HEK293 (cell line): ENCODE measurements at regions not wholly inside any gene's neighbourhood (a gene's known extent, or its start where the extent isn't known, plus 50 kb on each side); places are given as distances from the start of the nearest gene placed in this dataset.

Experiments
- CTCF ChIA-PET: fragments of 350-600 bp; formaldehyde crosslinking; extraction: SDS; loops from one replicate; lab custom pipeline; 2021; ENCODE audit warnings: antibody characterized with exemption; lab: Yijun Ruan, JAX
- POLR2A ChIA-PET: fragments of 300-600 bp; formaldehyde crosslinking; extraction: SDS; loops from one replicate; lab custom pipeline; 2020; ENCODE audit warnings: antibody characterized with exemption, inconsistent platforms; lab: Yijun Ruan, JAX
- H3K27ac ChIP-seq: fragments of 200-500 bp; sonication (Bioruptor generic); 2 replicates; pipeline ENCODE4 v1.5.1; 2014; ENCODE audit warnings: low read depth, low read length, control low read depth, inconsistent platforms; ENCODE audit errors: extremely low read depth
- H3K36me3 ChIP-seq, 2 experiments: fragments of 200-500 bp in 1 of 2; sonication (Bioruptor generic) in 1 of 2; 1 replicate in 1 of 2; 2 replicates in 1 of 2; pipeline ENCODE4 v1.5.1; 2014 to 2017; ENCODE audit warnings: inconsistent platforms in 2 of 2, low read length in 2 of 2; ENCODE audit not compliant: control insufficient read depth in 2 of 2, insufficient read depth in 1 of 2
- H3K4me1 ChIP-seq: fragments of 200-500 bp; sonication (Bioruptor generic); 2 replicates; pipeline ENCODE4 v1.5.1; 2014; ENCODE audit warnings: mild to moderate bottlenecking, low read length, inconsistent platforms; ENCODE audit not compliant: control insufficient read depth, insufficient read depth
- H3K4me3 ChIP-seq: 2 replicates; pipeline ENCODE4 v1.5.1; 2011; ENCODE audit warnings: low read depth, mild to moderate bottlenecking, control low read depth, low read length, moderate library complexity
- H3K9me3 ChIP-seq: fragments of 200-500 bp; sonication (Bioruptor generic); 2 replicates; pipeline ENCODE4 v1.5.1; 2014; ENCODE audit warnings: low read depth, low read length, inconsistent platforms; ENCODE audit not compliant: control insufficient read depth, insufficient read depth
- FEZF1 ChIP-seq: fragments of 450-650 bp; formaldehyde crosslinking; IDR thresholded peaks from 2 replicates; pipeline ENCODE4 v1.5.1; 2016; ENCODE audit warnings: missing biosample characterization, missing genetic modification characterization
- KLF9 ChIP-seq: fragments of 450-650 bp; formaldehyde crosslinking; IDR thresholded peaks from 2 replicates; pipeline ENCODE4 v1.5.1; 2016; ENCODE audit warnings: missing biosample characterization, missing genetic modification characterization, low read depth
- RBAK ChIP-seq: fragments of 450-650 bp; formaldehyde crosslinking; IDR thresholded peaks from 2 replicates; pipeline ENCODE4 v1.5.1; 2016; ENCODE audit warnings: missing biosample characterization, missing genetic modification characterization
- SALL2 ChIP-seq: fragments of 450-650 bp; formaldehyde crosslinking; IDR thresholded peaks from 2 replicates; pipeline ENCODE4 v1.5.0; 2017; ENCODE audit warnings: missing biosample characterization, mild to moderate bottlenecking, missing genetic modification characterization, borderline replicate concordance
- SCRT2 ChIP-seq: fragments of 450-650 bp; formaldehyde crosslinking; IDR thresholded peaks from 2 replicates; pipeline ENCODE4 v1.5.1; 2016; ENCODE audit warnings: missing biosample characterization, missing genetic modification characterization
- ZFP37 ChIP-seq: fragments of 450-650 bp; formaldehyde crosslinking; IDR thresholded peaks from 2 replicates; pipeline ENCODE4 v1.5.1; 2016; ENCODE audit warnings: missing biosample characterization, missing genetic modification characterization
- ZIC2 ChIP-seq: fragments of 450-650 bp; formaldehyde crosslinking; IDR thresholded peaks from 2 replicates; pipeline ENCODE4 v1.5.1; 2016; ENCODE audit warnings: missing biosample characterization, missing genetic modification characterization
- ZNF133 ChIP-seq: fragments of 450-650 bp; formaldehyde crosslinking; IDR thresholded peaks from 2 replicates; pipeline ENCODE4 v1.5.1; 2016; ENCODE audit warnings: missing biosample characterization, missing genetic modification characterization
- ZNF174 ChIP-seq: fragments of 450-650 bp; formaldehyde crosslinking; IDR thresholded peaks from 2 replicates; pipeline ENCODE4 v1.5.0; 2017; ENCODE audit warnings: missing biosample characterization, mild to moderate bottlenecking, missing genetic modification characterization
- ZNF175 ChIP-seq: fragments of 450-650 bp; formaldehyde crosslinking; IDR thresholded peaks from 2 replicates; pipeline ENCODE4 v1.5.1; 2016; ENCODE audit warnings: missing biosample characterization, missing genetic modification characterization
- ZNF184 ChIP-seq: fragments of 450-650 bp; IDR thresholded peaks from 2 replicates; pipeline ENCODE4 v1.5.1; 2018; ENCODE audit warnings: missing biosample characterization, mild to moderate bottlenecking, missing genetic modification characterization
- ZNF19 ChIP-seq: fragments of 450-650 bp; formaldehyde crosslinking; IDR thresholded peaks from 2 replicates; pipeline ENCODE4; 2016; ENCODE audit warnings: missing biosample characterization, missing genetic modification characterization, low read depth
- ZNF266 ChIP-seq: fragments of 450-650 bp; formaldehyde crosslinking; IDR thresholded peaks from 2 replicates; pipeline ENCODE4 v1.5.1; 2016; ENCODE audit warnings: missing biosample characterization, missing genetic modification characterization, low read depth
- ZNF311 ChIP-seq: fragments of 450-650 bp; formaldehyde crosslinking; IDR thresholded peaks from 2 replicates; pipeline ENCODE4 v1.5.1; 2017; ENCODE audit warnings: missing biosample characterization, missing genetic modification characterization, borderline replicate concordance
- ZNF394 ChIP-seq: fragments of 450-650 bp; formaldehyde crosslinking; IDR thresholded peaks from 2 replicates; pipeline ENCODE4 v1.5.1; 2016; ENCODE audit warnings: missing biosample characterization, missing genetic modification characterization, mild to moderate bottlenecking, moderate library complexity, borderline replicate concordance
- ZNF510 ChIP-seq: fragments of 450-650 bp; formaldehyde crosslinking; IDR thresholded peaks from 2 replicates; pipeline ENCODE4 v1.5.1; 2018; ENCODE audit warnings: mild to moderate bottlenecking, missing genetic modification characterization, missing biosample characterization; ENCODE audit not compliant: insufficient replicate concordance
- ZNF623 ChIP-seq: fragments of 450-650 bp; formaldehyde crosslinking; IDR thresholded peaks from 2 replicates; pipeline ENCODE4 v1.5.1; 2016; ENCODE audit warnings: missing biosample characterization, missing genetic modification characterization
- ZNF629 ChIP-seq: fragments of 450-650 bp; formaldehyde crosslinking; IDR thresholded peaks from 2 replicates; pipeline ENCODE4 v1.5.1; 2017; ENCODE audit warnings: missing biosample characterization, missing genetic modification characterization
- ZNF660 ChIP-seq: fragments of 450-650 bp; IDR thresholded peaks from 2 replicates; pipeline ENCODE4 v1.5.1; 2018; ENCODE audit warnings: missing biosample characterization, mild to moderate bottlenecking, missing genetic modification characterization
- ZNF664 ChIP-seq: fragments of 450-650 bp; formaldehyde crosslinking; IDR thresholded peaks from 2 replicates; pipeline ENCODE4 v1.5.1; 2016; ENCODE audit warnings: missing biosample characterization, missing genetic modification characterization
- TF ChIP-seq, protein P1 (sequence below): fragments of 450-650 bp; formaldehyde crosslinking; IDR thresholded peaks from 2 replicates; pipeline ENCODE4 v1.5.1; 2017; ENCODE audit warnings: missing biosample characterization, missing genetic modification characterization
- TF ChIP-seq, protein P2 (sequence below): fragments of 450-650 bp; formaldehyde crosslinking; IDR thresholded peaks from 2 replicates; pipeline ENCODE4 v1.5.1; 2016; ENCODE audit warnings: missing biosample characterization, missing genetic modification characterization
- TF ChIP-seq, protein P3 (sequence below): fragments of 450-650 bp; formaldehyde crosslinking; IDR thresholded peaks from 2 replicates; pipeline ENCODE4 v1.5.1; 2017; ENCODE audit warnings: missing biosample characterization, missing genetic modification characterization
- TF ChIP-seq, protein P4 (sequence below): fragments of 450-650 bp; formaldehyde crosslinking; IDR thresholded peaks from 2 replicates; pipeline ENCODE4 v1.5.1; 2017; ENCODE audit warnings: missing biosample characterization, missing genetic modification characterization
- TF ChIP-seq, protein P5 (sequence below): fragments of 450-650 bp; formaldehyde crosslinking; IDR thresholded peaks from 2 replicates; pipeline ENCODE4 v1.5.1; 2016; ENCODE audit warnings: missing biosample characterization, missing genetic modification characterization
- TF ChIP-seq, protein P6 (sequence below): fragments of 450-650 bp; formaldehyde crosslinking; IDR thresholded peaks from 2 replicates; pipeline ENCODE4; 2016; ENCODE audit warnings: missing biosample characterization, missing genetic modification characterization

DNA sequence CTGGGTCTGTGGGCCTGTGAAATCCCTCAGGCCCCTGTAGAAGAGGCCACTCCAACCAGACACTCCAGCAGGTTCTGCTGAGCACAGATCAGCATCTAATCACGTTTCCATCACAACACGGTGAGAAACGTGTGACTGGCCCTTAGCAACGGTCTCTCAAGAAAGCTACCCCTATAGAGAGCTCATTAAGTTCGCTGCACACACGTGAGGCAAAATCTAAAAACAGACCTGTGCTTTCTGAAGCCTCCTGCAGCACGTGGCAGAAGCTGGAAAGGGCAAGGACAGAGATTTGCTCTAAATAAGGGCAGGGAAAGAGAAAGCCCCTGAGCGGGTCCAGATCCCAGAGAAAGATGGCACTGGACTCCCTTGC, 56.5 kb downstream of the GPR6 start (continued):
- TF ChIP-seq, protein P1, sequence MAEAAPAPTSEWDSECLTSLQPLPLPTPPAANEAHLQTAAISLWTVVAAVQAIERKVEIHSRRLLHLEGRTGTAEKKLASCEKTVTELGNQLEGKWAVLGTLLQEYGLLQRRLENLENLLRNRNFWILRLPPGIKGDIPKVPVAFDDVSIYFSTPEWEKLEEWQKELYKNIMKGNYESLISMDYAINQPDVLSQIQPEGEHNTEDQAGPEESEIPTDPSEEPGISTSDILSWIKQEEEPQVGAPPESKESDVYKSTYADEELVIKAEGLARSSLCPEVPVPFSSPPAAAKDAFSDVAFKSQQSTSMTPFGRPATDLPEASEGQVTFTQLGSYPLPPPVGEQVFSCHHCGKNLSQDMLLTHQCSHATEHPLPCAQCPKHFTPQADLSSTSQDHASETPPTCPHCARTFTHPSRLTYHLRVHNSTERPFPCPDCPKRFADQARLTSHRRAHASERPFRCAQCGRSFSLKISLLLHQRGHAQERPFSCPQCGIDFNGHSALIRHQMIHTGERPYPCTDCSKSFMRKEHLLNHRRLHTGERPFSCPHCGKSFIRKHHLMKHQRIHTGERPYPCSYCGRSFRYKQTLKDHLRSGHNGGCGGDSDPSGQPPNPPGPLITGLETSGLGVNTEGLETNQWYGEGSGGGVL (tag by site-specific recombination): no peak
- TF ChIP-seq SALL2 (no peak), FEZF1 (tag by site-specific recombination) (no peak), ZNF175 (tag by site-specific recombination) (no peak), KLF9 (tag by site-specific recombination) (no peak)

DNA sequence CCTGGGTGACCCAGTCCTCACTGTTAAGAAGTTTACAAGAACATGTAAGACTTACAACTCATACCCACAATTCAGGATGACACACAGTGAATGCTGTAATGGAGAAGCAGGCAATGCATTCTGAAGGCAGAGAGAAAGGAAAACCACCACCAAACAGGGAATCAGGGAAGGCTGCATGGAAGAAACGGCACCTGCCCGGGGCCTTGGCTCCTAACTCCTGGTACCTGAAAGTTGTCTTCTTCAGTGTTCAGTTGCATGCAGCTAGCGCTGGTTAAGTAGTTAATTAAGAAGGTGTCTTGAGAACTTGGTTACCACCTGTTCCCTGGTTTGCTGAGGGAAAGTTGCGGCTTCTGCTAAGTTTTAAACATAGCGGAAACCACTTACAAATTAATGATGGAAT, 57.2 kb downstream of the GPR6 start:
- Histone ChIP-seq H3K4me1 (no peaks in the 10 kb centered on the region), H3K27ac (no peak overlapping the region), H3K9me3 (no peaks in the 10 kb centered on the region), H3K36me3 (no peaks in the 10 kb centered on the region), H3K4me3 (no peak overlapping the region)
- TF ChIP-seq ZNF311 (no peak), ZNF133 (tag by site-specific recombination) (no peak), ZNF623 (tag by site-specific recombination) (no peak), ZNF184 (tag by site-specific recombination) (no peak), ZNF174 (no peak)
- TF ChIP-seq, protein P2, sequence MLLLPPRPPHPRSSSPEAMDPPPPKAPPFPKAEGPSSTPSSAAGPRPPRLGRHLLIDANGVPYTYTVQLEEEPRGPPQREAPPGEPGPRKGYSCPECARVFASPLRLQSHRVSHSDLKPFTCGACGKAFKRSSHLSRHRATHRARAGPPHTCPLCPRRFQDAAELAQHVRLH (tag by site-specific recombination): no peak
- TF ChIP-seq, protein P3, sequence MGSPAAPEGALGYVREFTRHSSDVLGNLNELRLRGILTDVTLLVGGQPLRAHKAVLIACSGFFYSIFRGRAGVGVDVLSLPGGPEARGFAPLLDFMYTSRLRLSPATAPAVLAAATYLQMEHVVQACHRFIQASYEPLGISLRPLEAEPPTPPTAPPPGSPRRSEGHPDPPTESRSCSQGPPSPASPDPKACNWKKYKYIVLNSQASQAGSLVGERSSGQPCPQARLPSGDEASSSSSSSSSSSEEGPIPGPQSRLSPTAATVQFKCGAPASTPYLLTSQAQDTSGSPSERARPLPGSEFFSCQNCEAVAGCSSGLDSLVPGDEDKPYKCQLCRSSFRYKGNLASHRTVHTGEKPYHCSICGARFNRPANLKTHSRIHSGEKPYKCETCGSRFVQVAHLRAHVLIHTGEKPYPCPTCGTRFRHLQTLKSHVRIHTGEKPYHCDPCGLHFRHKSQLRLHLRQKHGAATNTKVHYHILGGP: no peak
- TF ChIP-seq, protein P4, sequence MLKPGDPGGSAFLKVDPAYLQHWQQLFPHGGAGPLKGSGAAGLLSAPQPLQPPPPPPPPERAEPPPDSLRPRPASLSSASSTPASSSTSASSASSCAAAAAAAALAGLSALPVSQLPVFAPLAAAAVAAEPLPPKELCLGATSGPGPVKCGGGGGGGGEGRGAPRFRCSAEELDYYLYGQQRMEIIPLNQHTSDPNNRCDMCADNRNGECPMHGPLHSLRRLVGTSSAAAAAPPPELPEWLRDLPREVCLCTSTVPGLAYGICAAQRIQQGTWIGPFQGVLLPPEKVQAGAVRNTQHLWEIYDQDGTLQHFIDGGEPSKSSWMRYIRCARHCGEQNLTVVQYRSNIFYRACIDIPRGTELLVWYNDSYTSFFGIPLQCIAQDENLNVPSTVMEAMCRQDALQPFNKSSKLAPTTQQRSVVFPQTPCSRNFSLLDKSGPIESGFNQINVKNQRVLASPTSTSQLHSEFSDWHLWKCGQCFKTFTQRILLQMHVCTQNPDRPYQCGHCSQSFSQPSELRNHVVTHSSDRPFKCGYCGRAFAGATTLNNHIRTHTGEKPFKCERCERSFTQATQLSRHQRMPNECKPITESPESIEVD (tag by site-specific recombination): no peak
- TF ChIP-seq, protein P5, sequence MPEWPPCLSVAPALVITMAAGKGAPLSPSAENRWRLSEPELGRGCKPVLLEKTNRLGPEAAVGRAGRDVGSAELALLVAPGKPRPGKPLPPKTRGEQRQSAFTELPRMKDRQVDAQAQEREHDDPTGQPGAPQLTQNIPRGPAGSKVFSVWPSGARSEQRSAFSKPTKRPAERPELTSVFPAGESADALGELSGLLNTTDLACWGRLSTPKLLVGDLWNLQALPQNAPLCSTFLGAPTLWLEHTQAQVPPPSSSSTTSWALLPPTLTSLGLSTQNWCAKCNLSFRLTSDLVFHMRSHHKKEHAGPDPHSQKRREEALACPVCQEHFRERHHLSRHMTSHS (tag by site-specific recombination): no peak
- ChIA-PET POLR2A (no interaction called here), CTCF (interaction anchor here (1.0 to 7.2 kb wide), 2 partner anchors 330 to 332 kb away, joined by 4 to 204 read pairs; no protein-coding TSS in a partner anchor)

DNA sequence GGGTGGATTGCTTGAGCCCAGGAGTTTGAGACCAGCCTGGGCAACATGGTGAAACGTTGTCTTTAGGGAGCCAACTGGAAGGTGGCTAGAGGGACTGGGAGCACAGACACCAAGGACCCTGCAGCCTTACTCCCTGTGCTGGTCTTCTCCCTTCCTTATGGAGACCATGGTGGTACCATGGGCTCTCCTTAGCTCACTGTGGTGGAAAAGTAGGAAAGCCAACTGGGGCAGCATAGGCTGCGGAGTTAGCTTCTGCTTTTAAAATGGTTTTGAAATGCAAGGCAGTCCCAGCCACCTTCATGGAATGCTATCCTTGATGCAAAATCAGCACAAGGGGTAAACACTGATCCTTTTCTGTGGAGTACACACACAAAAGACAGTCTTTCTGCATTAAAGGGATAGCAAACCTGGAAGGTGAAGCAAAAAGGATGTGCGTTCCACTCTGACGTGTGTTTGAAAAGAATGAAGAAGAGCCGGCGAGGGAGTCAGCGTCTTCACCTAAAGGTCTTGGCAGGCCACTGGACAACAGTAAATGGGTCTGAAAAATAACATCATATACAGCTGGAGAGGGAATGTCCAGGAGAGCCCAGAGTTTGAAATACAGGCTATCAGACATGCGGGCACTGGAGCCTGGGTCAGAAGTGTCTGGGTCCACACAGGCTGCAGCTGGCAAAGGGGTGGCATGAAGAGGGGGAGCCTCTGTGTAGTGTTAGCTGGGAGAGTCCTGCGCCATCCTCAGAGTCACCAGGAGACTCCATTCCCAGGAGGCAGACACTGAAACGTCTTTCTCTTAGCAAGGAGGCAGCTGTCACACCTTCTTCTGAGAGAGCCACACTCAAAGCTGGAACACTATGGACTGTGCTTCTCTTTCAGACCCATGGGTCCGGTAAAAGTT, 58.5 kb downstream of the GPR6 start:
- ChIA-PET CTCF (interaction anchor here (0.5 to 7.2 kb wide), 10 partner anchors 7 to 510 kb away, joined by 3 to 204 read pairs (median 4); no protein-coding TSS in a partner anchor), POLR2A (interaction anchor here (0.6 kb wide), 1 partner anchor 157 kb away, joined by 3 read pairs; no protein-coding TSS in a partner anchor)
- TF ChIP-seq ZNF510 (tag by site-specific recombination) (no peak), ZNF664 (no peak), ZFP37 (tag by site-specific recombination) (no peak), ZNF394 (no peak), ZIC2 (tag by site-specific recombination) (no peak), ZNF660 (tag by site-specific recombination) (no peak), RBAK (tag by site-specific recombination) (no peak), ZNF266 (tag by site-specific recombination) (no peak), ZNF19 (tag by site-specific recombination) (no peak), ZNF629 (tag by site-specific recombination) (no peak), ZNF311 (no peak), SCRT2 (no peak)
- TF ChIP-seq, protein P6, sequence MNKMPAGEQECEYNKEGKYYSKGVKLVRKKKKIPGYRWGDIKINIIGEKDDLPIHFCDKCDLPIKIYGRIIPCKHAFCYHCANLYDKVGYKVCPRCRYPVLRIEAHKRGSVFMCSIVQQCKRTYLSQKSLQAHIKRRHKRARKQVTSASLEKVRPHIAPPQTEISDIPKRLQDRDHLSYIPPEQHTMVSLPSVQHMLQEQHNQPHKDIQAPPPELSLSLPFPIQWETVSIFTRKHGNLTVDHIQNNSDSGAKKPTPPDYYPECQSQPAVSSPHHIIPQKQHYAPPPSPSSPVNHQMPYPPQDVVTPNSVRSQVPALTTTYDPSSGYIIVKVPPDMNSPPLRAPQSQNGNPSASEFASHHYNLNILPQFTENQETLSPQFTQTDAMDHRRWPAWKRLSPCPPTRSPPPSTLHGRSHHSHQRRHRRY (tag by site-specific recombination): no peak

More for the DNA sequence above, 58.5 kb downstream of the GPR6 start:
- no peaks in the 10 kb centered on the region for H3K36me3 ChIP-seq
- no peak overlapping the region for H3K4me3 ChIP-seq
- no peaks in the 10 kb centered on the region for H3K9me3 ChIP-seq
- H3K27ac ChIP-seq: no peak overlapping the region
- H3K4me1 ChIP-seq: no peaks in the 10 kb centered on the region
